NCI-H128 (cell line): ENCODE measurements at regions not wholly inside any gene's neighbourhood (a gene's known extent, or its start where the extent isn't known, plus 50 kb on each side); places are given as distances from the start of the nearest gene placed in this dataset.

Source experiments
- DNase-seq: peaks from one replicate; lab custom pipeline; 2025; ENCODE audit not compliant: unreplicated experiment; lab: John Stamatoyannopoulos, UW

DNA sequence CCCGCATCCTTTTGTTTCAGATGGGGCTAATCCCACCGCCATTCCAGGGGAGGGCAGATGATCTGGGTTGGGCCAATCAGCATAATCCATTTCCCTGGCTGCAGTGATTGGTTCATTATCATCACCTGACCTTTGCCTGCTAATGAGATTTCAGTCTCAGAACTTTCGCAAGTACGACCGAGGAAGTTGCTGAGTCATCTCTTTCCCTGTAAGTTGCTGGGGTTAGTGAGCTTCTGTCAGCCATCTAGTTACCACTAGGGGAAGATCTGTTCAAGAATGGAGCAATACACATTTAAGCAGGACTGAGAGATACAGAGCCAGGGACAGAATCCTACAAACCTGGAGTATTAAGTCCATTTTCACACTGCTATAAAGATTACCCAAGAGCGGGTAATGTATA, 65.3 kb upstream of the NUDT7 start:
- no peak for DNase-seq

- DNase-seq = peak; percentile 6
These were observed 62.0 kb upstream of the NUDT7 start for GRCh38 chr16:77660311-77660710.

DNA sequence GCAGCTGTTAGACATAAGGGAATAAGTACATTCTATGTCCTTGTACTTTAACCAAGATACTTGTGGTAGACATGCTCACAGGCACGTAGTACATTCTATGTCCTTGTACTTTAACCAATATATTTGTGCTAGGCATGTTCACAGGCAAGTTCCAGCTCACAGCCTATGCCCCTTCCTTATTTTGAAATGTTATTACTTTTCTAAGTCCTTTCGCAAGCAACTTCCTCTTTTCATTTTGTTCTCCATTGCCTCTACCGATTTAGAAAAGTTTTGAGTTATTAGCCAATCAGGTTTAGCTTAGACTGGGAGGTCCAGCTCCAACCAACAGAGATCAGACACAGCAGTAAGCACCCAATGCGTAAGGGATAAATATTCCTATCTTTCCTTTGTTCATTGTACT, 60.1 kb upstream of the NUDT7 start:
- no peak for DNase-seq

DNA sequence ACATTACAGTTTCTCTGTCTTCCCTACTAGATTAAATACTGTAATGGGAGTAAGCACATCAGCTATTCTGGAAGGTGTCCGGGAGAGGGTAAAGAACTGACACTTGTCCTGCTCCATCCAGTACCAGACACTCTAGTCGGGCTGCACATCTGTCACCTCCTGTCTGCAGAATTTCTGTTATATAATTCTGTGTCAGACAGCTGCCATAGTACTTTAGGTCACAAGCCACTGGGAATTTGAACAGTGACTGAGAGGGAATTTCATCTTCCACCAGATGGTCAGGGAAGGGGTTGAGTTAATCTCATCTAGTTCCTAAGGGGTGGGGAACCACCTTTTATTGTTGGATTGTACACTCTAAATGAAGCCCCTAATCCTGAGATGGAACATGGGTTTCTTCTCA, 58.6 kb upstream of the NUDT7 start:
- no peak for DNase-seq

DNA sequence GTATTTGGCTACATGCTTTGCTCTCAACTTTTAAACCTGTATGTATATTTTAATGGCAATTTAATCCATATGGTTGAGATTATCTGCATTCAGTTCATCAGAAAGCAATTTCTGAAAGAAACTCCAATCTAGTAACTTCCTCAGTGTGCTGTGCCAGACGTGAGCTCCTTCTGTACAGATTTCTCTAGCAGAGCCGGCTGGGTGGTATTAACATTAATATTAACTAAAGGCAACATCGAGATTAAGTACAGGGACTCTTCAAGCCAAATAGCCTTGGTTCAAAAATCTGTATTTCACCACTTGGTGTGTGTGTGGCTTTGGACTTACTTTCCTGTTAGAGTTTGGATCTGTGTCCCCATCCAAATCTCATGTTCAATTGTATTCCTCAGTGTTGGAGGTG, 55.5 kb upstream of the NUDT7 start:
- DNase-seq = no peak

- no peak for DNase-seq
These were observed 54.1 kb upstream of the NUDT7 start for GRCh38 chr16:77668201-77668600.

DNA sequence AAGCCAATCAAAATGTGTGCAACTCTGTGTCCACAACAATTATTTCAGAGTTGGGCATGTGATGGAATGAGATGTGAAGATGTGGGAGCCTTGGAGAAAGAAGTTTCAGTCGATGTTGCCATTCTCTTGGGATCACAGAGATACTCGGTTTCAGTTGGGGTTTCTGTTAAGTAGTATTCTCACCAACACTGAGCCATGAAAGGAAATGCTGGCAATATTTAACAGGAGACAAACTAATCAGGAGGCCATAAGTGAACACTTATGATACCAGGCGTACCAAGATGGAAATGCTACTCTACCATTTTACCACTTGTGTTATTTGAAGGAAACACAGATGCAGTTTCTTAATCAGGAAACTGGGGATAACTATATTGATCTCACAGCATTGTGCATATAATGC, 53.3 kb upstream of the NUDT7 start:
- DNase-seq = no peak
